Breast epithelium (tissue), 3 donors: ENCODE measurements at regions not wholly inside any gene's neighbourhood (a gene's known extent, or its start where the extent isn't known, plus 50 kb on each side); places are given as distances from the start of the nearest gene placed in this dataset.

ENCODE experiments used
- POLR2A ChIP-seq: fragments of 450-650 bp; IDR thresholded peaks from one replicate; pipeline ENCODE4 v1.6.1; 2016; ENCODE audit warnings: antibody characterized with exemption, mild to moderate bottlenecking, moderate library complexity
- POLR2AphosphoS5 ChIP-seq, 3 donors: sonication (generic); formaldehyde crosslinking; IDR thresholded peaks; one replicate each; pipeline ENCODE4 v1.6.1; 2017; ENCODE audit warnings: antibody characterized with exemption in 3 of 3

- no peak for TF ChIP-seq POLR2A
- TF ChIP-seq POLR2AphosphoS5 (IDR thresholded peaks at IDR 0.05) = no peak
These were observed 266.9 kb downstream of the SPATA18 start for GRCh38 chr4:52317981-52318380.
